ENCODE measurements at regions not wholly inside any gene's neighbourhood (a gene's known extent, or its start where the extent isn't known, plus 50 kb on each side); places are given as distances from the start of the nearest gene placed in this dataset.

GRCh38 chr1:69120817-69121216, 446.9 kb upstream of the LRRC7 start:
- DNase-seq = no peak
- no peak overlapping the region for H3K4me3 ChIP-seq (ENCODE audit: low read length in 3 of 3)
- no peaks in the 10 kb centered on the region for H3K4me1 ChIP-seq (ENCODE audit: control insufficient read depth in 2 of 3, insufficient read depth in 2 of 3, low read depth in 1 of 3, low read length in 3 of 3)
- H3K36me3 ChIP-seq (ENCODE audit: control insufficient read depth in 2 of 3, insufficient read depth in 3 of 3, low read length in 3 of 3) = no peaks in the 10 kb centered on the region
- no peaks in the 10 kb centered on the region for H3K9me3 ChIP-seq (ENCODE audit: control insufficient read depth in 2 of 3, insufficient read depth in 1 of 3, low read length in 3 of 3)
- no peak overlapping the region for H3K27ac ChIP-seq (ENCODE audit: low read depth in 2 of 2, low read length in 2 of 2)
- H3K9ac ChIP-seq (ENCODE audit: low read length in 3 of 3) = no peak overlapping the region
- FAIRE-seq = no peak
- TF ChIP-seq CTCF (IDR thresholded peaks at IDR 0.05; ENCODE audit: borderline replicate concordance, extremely low read depth, insufficient read depth) = no peak
- intact Hi-C loops (cut with DNase I) = no loop called here
- H3K27me3 ChIP-seq (ENCODE audit: control insufficient read depth, insufficient read depth, low read length) = no peaks in the 10 kb centered on the region

GRCh38 chr1:69121723-69122122, 446.0 kb upstream of the LRRC7 start:
- FAIRE-seq (no peak), DNase-seq (no peak)
- no peak overlapping the region for H3K9ac ChIP-seq (ENCODE audit: low read length in 3 of 3)
- intact Hi-C loops (cut with DNase I) = no loop called here
- TF ChIP-seq CTCF (IDR thresholded peaks at IDR 0.05; ENCODE audit: borderline replicate concordance, extremely low read depth, insufficient read depth) = no peak
- no peaks in the 10 kb centered on the region for H3K9me3 ChIP-seq (ENCODE audit: control insufficient read depth in 2 of 3, insufficient read depth in 1 of 3, low read length in 3 of 3)
- H3K4me3 ChIP-seq (ENCODE audit: low read length in 3 of 3) = no peak overlapping the region
- H3K4me1 ChIP-seq (ENCODE audit: control insufficient read depth in 2 of 3, insufficient read depth in 2 of 3, low read depth in 1 of 3, low read length in 3 of 3) = no peaks in the 10 kb centered on the region
- no peaks in the 10 kb centered on the region for H3K36me3 ChIP-seq (ENCODE audit: control insufficient read depth in 2 of 3, insufficient read depth in 3 of 3, low read length in 3 of 3)
- H3K27me3 ChIP-seq (ENCODE audit: control insufficient read depth, insufficient read depth, low read length) = no peaks in the 10 kb centered on the region
- no peak overlapping the region for H3K27ac ChIP-seq (ENCODE audit: low read depth in 2 of 2, low read length in 2 of 2)

GRCh38 chr1:69122373-69122772, 445.3 kb upstream of the LRRC7 start:
- no peaks in the 10 kb centered on the region for H3K36me3 ChIP-seq (ENCODE audit: control insufficient read depth in 2 of 3, insufficient read depth in 3 of 3, low read length in 3 of 3)
- no peaks in the 10 kb centered on the region for H3K9me3 ChIP-seq (ENCODE audit: control insufficient read depth in 2 of 3, insufficient read depth in 1 of 3, low read length in 3 of 3)
- no peaks in the 10 kb centered on the region for H3K4me1 ChIP-seq (ENCODE audit: control insufficient read depth in 2 of 3, insufficient read depth in 2 of 3, low read depth in 1 of 3, low read length in 3 of 3)

More at GRCh38 chr1:69122373-69122772, 445.3 kb upstream of the LRRC7 start:
- Histone ChIP-seq H3K27ac (ENCODE audit: low read depth in 2 of 2, low read length in 2 of 2) (no peak overlapping the region), H3K9ac (ENCODE audit: low read length in 3 of 3) (no peak overlapping the region), H3K27me3 (ENCODE audit: control insufficient read depth, insufficient read depth, low read length) (no peaks in the 10 kb centered on the region), H3K4me3 (ENCODE audit: low read length in 3 of 3) (no peak overlapping the region)
- intact Hi-C loops (cut with DNase I) = no loop called here
- DNase-seq (no peak), FAIRE-seq (no peak)
- TF ChIP-seq CTCF (IDR thresholded peaks at IDR 0.05; ENCODE audit: borderline replicate concordance, extremely low read depth, insufficient read depth) = no peak

Measured in kidney (tissue), 13 donors.